HG03196 (cell line): ENCODE measurements at regions not wholly inside any gene's neighbourhood (a gene's known extent, or its start where the extent isn't known, plus 50 kb on each side); places are given as distances from the start of the nearest gene placed in this dataset.

Experiments used
- ATAC-seq: cut with Tn5 transposase; IDR thresholded peaks from one replicate; pipeline ENCODE4 v1.9.1; 2021; ENCODE audit not compliant: unreplicated experiment

- ATAC-seq, result no peak
Measured at GRCh38 chr12:87841935-87842334, 187.3 kb downstream of the C12orf50 start.

GRCh38 chr12:87836190-87836589, 193.0 kb downstream of the C12orf50 start:
- no peak for ATAC-seq

GRCh38 chr12:87828382-87828973, 200.7 kb downstream of the C12orf50 start:
- no peak for ATAC-seq

- no peak for ATAC-seq
Measured at GRCh38 chr12:87827638-87828264, 201.4 kb downstream of the C12orf50 start.

GRCh38 chr12:87822923-87823322, 206.3 kb downstream of the C12orf50 start:
- no peak for ATAC-seq

- ATAC-seq, result no peak
Measured at GRCh38 chr12:87820524-87821202, 208.5 kb downstream of the C12orf50 start.

GRCh38 chr12:87818441-87818840, 210.8 kb downstream of the C12orf50 start:
- ATAC-seq, result no peak

GRCh38 chr12:87815771-87816585, 213.2 kb downstream of the C12orf50 start:
- ATAC-seq, result no peak

GRCh38 chr12:87814625-87815024, 214.6 kb downstream of the C12orf50 start:
- no peak for ATAC-seq

GRCh38 chr12:87813476-87814234, 215.5 kb downstream of the C12orf50 start:
- ATAC-seq, result no peak

- no peak for ATAC-seq
Measured at GRCh38 chr12:87812681-87813080, 216.5 kb downstream of the C12orf50 start.

GRCh38 chr12:87812030-87812429, 217.2 kb downstream of the C12orf50 start:
- no peak for ATAC-seq

- ATAC-seq, result no peak
Measured at GRCh38 chr12:87809916-87810315, 219.3 kb downstream of the C12orf50 start.

- no peak for ATAC-seq
Measured at GRCh38 chr12:87807086-87807485, 222.1 kb downstream of the C12orf50 start.

GRCh38 chr12:87806310-87806709, 222.9 kb downstream of the C12orf50 start:
- ATAC-seq, result no peak

- no peak for ATAC-seq
Measured at GRCh38 chr12:87804386-87804785, 224.8 kb downstream of the C12orf50 start.

GRCh38 chr12:87802721-87803011, 226.5 kb downstream of the C12orf50 start:
- no peak for ATAC-seq

GRCh38 chr12:87801860-87802720, 227.1 kb downstream of the C12orf50 start:
- ATAC-seq, result no peak

- no peak for ATAC-seq
Measured at GRCh38 chr12:87796961-87797516, 232.2 kb downstream of the C12orf50 start.

- ATAC-seq, result no peak
Measured at GRCh38 chr12:87795555-87795954, 233.6 kb downstream of the C12orf50 start.
